Left renal cortex interstitium (tissue), 4 donors: ENCODE measurements at regions not wholly inside any gene's neighbourhood (a gene's known extent, or its start where the extent isn't known, plus 50 kb on each side); places are given as distances from the start of the nearest gene placed in this dataset.

Source experiments
- DNase-seq, 4 donors: peaks; one replicate each; pipeline ENCODE4 v3.0.0-alpha.2; 2013; ENCODE audit warnings: low read depth in 4 of 4, low spot score in 2 of 4, missing footprints in 1 of 4

DNA sequence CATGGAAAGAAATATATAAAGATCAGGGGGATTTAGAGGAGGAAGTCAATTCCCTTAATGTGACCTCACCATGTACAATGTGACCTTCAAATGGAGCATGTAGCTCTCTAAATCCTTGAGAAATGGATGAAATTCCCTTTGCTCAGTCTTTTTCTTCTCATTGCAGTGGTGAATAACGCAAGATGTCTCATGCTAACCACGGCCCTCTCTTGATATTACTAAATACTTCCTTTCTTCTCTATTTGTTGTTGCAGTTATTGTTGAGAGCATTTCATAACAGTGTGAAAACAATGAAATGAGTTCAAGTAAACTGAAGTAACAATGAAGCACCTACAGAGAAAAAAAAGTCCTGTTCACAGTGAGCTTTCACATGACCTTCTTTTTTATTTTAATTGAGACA lies 55.6 kb downstream of the ZNF281 start:
- DNase-seq, result no peak

DNA sequence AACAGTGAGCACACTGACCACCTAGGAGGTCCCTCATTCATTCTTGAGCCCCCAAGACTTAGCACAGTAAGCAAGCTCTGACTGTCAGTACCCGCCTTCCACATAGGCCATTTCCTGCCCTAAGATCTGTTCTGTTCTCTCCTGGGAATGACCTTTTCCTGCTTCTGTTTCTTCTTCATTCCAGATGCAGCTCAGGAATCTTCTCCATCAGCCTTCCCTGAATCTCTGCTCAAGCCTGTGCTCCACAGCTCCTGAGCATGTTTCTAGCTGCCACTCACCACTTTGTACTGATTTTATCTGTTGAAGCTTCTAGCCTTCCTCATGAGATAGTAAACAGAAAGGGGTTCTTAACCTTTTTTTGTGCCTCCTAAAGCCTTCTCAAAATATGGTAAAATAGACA lies 56.6 kb downstream of the ZNF281 start:
- DNase-seq, result no peak

- DNase-seq, result no peak
Observed at GRCh38 chr1:200351826-200352549, 57.8 kb downstream of the ZNF281 start.

DNA sequence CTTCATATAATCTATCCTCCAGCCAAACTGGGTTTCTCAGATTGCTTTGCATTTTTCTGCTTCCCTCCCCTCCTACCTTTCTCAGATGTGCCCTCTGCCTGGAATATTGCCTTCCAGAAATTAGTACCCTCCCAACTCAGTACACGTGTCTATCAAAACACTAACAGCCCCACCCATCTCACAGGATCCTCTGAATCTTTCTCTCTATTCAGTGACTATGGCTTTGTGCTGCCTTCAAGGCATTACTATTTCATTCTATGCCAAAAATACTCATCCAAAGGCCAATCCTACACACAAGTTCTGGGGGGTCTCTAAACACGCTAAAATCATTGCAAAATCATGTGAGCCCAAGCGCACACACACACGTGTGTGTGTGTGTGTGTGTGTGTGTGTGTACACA lies 58.4 kb downstream of the ZNF281 start:
- DNase-seq, result no peak

- DNase-seq, result no peak
Observed at GRCh38 chr1:200346700-200347099, 63.1 kb downstream of the ZNF281 start.

DNA sequence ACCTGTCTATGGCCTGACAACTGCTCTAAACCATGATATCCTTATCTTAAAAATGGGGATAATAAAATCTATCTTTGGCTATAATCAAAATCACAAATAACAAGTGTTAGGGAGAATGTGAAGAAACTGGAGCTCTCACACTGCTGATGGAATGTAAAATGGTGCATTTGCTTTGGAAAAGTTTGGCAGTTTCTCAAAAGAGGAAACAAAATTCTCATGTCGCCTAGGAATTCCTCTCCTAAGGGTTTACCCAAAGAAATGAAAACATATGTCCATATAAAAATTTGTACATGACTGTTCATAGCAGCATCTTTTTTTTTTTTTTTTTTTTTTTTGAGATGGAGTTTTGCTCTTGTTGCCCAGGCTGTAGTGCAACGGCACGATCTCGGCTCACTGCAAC lies 64.3 kb downstream of the ZNF281 start:
- DNase-seq, result no peak

GRCh38 chr1:200343874-200344273 lies 66.0 kb downstream of the ZNF281 start:
- DNase-seq, result no peak

- no peak for DNase-seq
Observed at GRCh38 chr1:200342511-200343311, 67.1 kb downstream of the ZNF281 start.

DNA sequence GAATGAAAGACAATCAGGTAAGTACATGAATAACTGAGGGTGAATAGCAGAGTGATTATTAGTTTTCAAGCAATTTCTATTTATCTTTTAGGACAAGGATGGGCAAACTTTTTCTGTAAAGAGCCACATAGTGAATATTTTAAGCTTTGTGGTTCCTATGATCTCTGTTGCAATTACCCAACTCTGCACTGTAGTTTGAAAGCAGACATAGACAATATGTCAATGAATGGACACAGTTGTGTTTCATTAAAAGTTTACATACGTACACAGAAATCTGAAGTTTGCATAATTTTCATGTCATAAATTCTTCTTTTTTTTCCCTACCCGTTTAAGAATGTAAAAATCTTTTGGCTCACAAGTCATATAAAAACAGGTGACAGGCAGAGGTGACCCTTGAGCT lies 71.4 kb downstream of the ZNF281 start:
- no peak for DNase-seq

- DNase-seq, result no peak
Observed at GRCh38 chr1:200337831-200338230, 72.0 kb downstream of the ZNF281 start.

DNA sequence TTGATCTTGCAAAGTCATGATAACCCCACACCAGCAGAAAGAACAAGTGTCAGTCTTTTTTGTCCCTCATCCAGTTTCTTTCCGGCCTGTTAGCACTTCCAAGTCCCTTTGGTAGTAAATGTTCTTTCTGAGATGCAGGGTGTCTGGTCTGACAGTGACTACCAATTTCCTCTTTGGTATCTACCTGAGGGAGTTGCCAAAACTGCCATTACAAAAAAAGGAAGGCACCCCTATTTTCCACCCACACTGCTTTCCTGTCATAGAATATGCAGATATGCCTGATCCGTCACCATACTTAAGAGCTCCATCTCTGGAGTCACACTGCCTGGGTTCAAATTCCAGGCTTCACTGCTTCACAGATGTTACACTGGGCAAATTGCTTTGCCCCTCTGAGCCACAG lies 72.4 kb downstream of the ZNF281 start:
- no peak for DNase-seq

DNA sequence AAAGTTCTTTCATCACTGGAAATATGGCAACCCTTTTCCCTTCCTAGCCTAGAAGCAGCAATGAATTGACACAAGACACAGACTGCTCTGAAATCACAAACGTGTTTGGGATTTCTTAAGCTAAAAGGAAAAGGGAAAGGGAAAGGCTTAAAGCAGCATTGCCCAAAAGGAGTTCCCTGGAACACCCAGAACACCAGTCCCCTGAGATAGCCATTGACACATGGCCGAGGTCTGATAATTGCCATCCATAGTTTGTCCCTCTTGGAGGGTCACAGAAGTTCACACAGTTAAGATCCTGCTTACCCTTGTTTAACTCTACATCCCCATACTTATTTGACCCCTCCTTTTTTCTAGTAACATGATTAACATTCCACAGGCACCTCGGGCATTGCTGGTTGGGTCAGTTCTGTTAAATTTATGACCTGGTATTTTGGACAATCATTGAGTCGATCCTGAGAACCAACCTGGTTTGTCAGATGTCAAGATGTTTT lies 72.9 kb downstream of the ZNF281 start:
- DNase-seq, result no peak

DNA sequence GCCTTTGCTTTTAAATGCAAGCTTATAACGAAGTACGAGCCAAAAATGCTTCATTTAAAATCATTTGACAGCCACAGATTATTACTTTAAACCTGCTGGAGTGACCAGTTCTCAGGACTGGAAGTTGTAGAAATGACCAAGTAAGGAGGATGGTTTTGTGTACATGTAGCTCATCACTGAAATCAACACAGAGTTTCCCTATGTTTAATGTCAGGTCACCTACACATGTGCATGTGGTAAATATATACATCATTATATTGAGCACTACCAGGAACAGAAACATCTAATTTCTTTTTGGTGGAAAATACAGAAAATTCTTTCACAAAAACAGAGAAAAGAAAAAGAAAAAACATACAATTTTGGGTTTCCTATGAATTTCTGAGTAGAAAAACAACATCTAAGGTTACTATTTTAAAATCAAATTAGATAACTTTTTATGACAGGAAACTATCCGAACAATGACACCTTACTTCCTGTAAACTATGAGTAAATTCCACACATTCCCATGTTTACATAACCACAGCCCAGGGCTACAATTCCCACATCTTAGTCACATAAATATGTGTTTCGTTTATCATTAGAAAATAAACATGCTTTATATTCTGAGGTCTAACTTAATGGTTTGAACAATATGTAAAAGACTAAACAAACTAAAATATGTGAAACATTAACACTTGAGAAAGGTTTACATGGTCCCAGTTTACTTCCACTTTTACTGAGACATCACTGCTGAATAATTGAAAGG lies 73.6 kb downstream of the ZNF281 start:
- DNase-seq, result no peak

DNA sequence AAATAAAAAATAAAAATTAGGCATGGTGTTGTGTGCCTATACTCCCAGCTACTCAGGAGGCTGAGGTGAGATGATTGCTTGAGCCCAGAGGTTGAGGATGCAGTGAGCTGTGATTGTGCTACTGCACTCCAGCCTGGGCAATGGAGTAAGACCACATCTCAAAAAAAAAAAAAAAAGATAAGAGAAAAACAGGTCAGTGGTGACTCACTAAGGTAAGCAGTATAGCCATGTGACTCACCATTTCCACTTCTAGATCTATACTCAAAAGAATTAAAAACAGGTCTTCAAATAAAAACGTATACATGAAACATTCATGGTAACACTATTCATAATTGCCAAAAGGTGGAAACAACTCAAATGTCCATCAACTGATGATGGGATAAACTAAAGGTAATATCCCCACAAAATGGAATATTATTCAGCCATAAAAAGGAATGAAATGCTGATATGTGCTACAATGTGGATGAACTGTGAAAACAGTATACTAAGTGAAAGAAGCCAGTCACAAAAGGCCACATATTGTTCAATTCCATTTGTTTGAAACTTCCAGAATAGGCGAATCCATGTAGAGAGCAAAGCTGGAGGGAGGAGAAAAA lies 75.1 kb downstream of the ZNF281 start:
- no peak for DNase-seq

DNA sequence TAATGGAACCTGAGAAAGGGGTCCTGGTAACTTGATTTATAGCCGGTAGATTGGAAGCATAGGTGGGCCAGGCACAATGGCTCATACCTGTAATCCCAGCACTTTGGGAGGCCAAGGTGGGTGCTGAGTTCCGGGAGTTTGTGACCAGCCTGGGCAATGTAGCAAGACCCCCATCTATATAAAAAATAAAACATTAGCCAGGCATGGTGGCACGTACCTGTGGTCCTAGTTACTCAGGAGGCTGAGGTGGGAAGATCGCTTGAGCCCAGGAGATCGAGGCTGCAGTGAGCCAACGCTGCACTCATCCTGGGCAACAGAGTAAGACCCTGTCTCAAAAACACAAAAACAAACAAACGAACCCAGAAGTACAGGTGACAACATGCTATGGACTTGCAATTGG lies 76.5 kb downstream of the ZNF281 start:
- no peak for DNase-seq

GRCh38 chr1:200332716-200333115 lies 77.1 kb downstream of the ZNF281 start:
- DNase-seq, result no peak

DNA sequence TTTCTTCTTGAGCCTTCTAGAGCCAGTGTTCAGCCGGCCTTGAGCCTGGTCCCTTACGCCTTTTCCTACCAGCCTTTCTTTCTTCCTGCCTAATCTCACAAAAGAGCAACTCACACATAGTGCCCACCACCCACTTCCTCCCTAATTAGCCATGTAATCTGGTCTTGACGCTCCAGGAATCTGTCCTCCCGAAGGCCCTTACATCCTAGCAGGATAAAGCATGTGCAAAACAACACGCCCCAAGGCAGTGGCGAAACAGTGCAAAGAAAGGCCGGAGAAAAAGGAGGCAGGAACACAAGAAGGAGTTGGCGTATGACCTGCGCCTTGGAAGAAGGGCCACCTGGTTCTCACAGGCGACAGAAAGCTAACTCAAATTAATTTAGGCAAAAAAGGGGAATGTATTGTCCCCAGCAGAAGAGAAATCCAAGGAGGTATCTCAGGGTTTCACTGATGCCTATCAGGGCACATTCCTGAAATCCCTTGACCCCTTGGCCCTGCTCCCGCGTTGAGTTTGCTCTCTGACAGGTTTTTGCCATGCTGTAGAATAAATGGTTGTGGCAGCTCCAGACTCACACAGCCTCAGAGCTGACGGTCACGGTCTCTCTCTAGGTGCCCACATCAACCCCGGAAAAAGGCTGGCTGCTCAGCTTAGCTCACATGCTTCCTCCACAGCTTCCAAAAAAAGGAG lies 79.0 kb downstream of the ZNF281 start:
- DNase-seq, result no peak

DNA sequence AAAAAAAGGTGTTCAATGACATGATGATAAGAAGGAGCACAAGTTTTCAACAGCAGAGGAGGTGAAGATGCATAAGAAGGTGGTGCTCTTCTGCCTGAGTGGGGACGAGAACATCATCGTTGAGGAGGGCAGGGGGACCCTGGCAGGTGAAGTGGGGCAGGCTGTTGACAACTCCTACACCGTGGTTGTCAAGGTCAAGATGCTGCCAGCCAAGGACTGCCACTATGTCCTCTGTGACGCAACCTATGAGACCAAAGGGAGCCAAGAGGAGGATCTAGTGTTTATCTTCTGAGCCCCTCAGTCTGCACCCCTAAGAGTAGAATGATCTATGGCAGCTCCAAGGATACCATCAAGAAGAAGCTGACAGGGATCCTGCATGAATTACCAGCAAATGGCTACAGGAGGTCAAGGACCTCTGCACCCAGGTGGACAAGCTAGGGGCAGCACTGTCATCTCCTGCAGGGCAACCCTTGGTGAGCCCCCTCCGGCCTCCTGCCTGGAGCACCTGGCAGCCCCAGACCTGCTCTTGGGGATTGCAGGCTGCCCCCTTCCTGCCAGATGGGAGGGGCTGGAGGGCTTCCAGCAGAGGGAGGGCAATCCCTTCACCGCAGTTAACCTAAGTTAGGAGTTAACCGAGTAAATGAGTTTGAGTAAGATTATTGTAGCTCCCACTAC lies 80.5 kb downstream of the ZNF281 start:
- no peak for DNase-seq

GRCh38 chr1:200328379-200328778 lies 81.5 kb downstream of the ZNF281 start:
- DNase-seq, result no peak

- no peak for DNase-seq
Observed at GRCh38 chr1:200323856-200324400, 85.9 kb downstream of the ZNF281 start.
